ENCODE measurements at regions not wholly inside any gene's neighbourhood (a gene's known extent, or its start where the extent isn't known, plus 50 kb on each side); places are given as distances from the start of the nearest gene placed in this dataset.

DNA sequence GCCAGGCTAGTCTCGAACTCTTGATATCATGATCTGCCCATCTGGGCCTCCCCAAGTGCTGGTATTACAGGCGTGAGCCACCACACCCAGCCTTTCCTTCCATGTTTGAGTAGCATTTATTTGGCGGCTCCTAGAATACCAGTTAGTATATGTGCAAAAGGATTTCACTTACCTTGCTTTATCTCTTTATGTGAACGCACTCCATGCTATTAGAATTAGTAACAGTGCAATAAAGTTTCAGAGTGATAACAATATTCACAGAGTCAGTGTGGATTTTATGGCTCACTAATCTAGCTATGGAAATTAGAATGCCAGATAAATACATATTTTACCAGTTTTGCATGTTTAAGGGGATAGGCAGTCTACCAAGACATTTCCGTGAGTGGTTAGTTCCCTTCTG lies 74.4 kb upstream of the NIPBL start:
- TF ChIP-seq, protein P1, sequence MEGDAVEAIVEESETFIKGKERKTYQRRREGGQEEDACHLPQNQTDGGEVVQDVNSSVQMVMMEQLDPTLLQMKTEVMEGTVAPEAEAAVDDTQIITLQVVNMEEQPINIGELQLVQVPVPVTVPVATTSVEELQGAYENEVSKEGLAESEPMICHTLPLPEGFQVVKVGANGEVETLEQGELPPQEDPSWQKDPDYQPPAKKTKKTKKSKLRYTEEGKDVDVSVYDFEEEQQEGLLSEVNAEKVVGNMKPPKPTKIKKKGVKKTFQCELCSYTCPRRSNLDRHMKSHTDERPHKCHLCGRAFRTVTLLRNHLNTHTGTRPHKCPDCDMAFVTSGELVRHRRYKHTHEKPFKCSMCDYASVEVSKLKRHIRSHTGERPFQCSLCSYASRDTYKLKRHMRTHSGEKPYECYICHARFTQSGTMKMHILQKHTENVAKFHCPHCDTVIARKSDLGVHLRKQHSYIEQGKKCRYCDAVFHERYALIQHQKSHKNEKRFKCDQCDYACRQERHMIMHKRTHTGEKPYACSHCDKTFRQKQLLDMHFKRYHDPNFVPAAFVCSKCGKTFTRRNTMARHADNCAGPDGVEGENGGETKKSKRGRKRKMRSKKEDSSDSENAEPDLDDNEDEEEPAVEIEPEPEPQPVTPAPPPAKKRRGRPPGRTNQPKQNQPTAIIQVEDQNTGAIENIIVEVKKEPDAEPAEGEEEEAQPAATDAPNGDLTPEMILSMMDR (IDR thresholded peaks at IDR 0.05 in 8 of 11, conservative IDR thresholded peaks at IDR 0.05 in 3 of 11), result no peak
- no peak for TF ChIP-seq POLR2A (IDR thresholded peaks at IDR 0.05)

All from spleen (tissue), 7 donors.